ENCODE measurements at regions not wholly inside any gene's neighbourhood (a gene's known extent, or its start where the extent isn't known, plus 50 kb on each side); places are given as distances from the start of the nearest gene placed in this dataset.
A peak's percentile ranks its signal among the peaks of the same experiment; 100 is the strongest.

GRCh38 chr12:108037960-108038359 is 91.1 kb upstream of the WSCD2 start:
- DNase-seq (ENCODE audit: low read depth): no peak

GRCh38 chr12:108039794-108040193 is 89.3 kb upstream of the WSCD2 start:
- no peak for DNase-seq (ENCODE audit: low read depth)

GRCh38 chr12:108040947-108041346 is 88.1 kb upstream of the WSCD2 start:
- DNase-seq (ENCODE audit: low read depth): no peak

GRCh38 chr12:108043286-108043685 is 85.8 kb upstream of the WSCD2 start:
- DNase-seq (ENCODE audit: low read depth): no peak

GRCh38 chr12:108043750-108044533 is 85.1 kb upstream of the WSCD2 start:
- DNase-seq (ENCODE audit: low read depth): no peak

- DNase-seq (ENCODE audit: low read depth): no peak
These were observed 83.0 kb upstream of the WSCD2 start for GRCh38 chr12:108046135-108046534.

GRCh38 chr12:108046650-108047049 is 82.4 kb upstream of the WSCD2 start:
- DNase-seq (ENCODE audit: low read depth): no peak

- no peak for DNase-seq (ENCODE audit: low read depth)
These were observed 82.0 kb upstream of the WSCD2 start for GRCh38 chr12:108047071-108047550.

- DNase-seq (ENCODE audit: low read depth): no peak
These were observed 80.4 kb upstream of the WSCD2 start for GRCh38 chr12:108048686-108049085.

- no peak for DNase-seq (ENCODE audit: low read depth)
These were observed 78.4 kb upstream of the WSCD2 start for GRCh38 chr12:108050696-108051095.

- DNase-seq (ENCODE audit: low read depth): no peak
These were observed 76.8 kb upstream of the WSCD2 start for GRCh38 chr12:108052260-108052659.

GRCh38 chr12:108053512-108053911 is 75.6 kb upstream of the WSCD2 start:
- no peak for DNase-seq (ENCODE audit: low read depth)

GRCh38 chr12:108054496-108054895 is 74.6 kb upstream of the WSCD2 start:
- no peak for DNase-seq (ENCODE audit: low read depth)

- no peak for DNase-seq (ENCODE audit: low read depth)
These were observed 73.9 kb upstream of the WSCD2 start for GRCh38 chr12:108055141-108055540.

- no peak for DNase-seq (ENCODE audit: low read depth)
These were observed 69.0 kb upstream of the WSCD2 start for GRCh38 chr12:108060067-108060466.

- no peak for DNase-seq (ENCODE audit: low read depth)
These were observed 68.2 kb upstream of the WSCD2 start for GRCh38 chr12:108060903-108061302.

GRCh38 chr12:108063192-108063591 is 65.9 kb upstream of the WSCD2 start:
- DNase-seq (ENCODE audit: low read depth): peak; percentile 1

GRCh38 chr12:108065069-108065468 is 64.0 kb upstream of the WSCD2 start:
- no peak for DNase-seq (ENCODE audit: low read depth)

- DNase-seq (ENCODE audit: low read depth): no peak
These were observed 62.2 kb upstream of the WSCD2 start for GRCh38 chr12:108066583-108067577.

GRCh38 chr12:108069651-108070165 is 59.4 kb upstream of the WSCD2 start:
- DNase-seq (ENCODE audit: low read depth): no peak

- DNase-seq (ENCODE audit: low read depth): no peak
These were observed 53.5 kb upstream of the WSCD2 start for GRCh38 chr12:108075561-108075960.

GRCh38 chr12:108076556-108076955 is 52.5 kb upstream of the WSCD2 start:
- DNase-seq (ENCODE audit: low read depth): no peak

Measured in renal cortical epithelial cell (primary cell).